ENCODE measurements at regions not wholly inside any gene's neighbourhood (a gene's known extent, or its start where the extent isn't known, plus 50 kb on each side); places are given as distances from the start of the nearest gene placed in this dataset.
A peak's percentile ranks its signal among the peaks of the same experiment; 100 is the strongest.

GRCh38 chr12:67540920-67541624 lies 107.5 kb upstream of the DYRK2 start:
- no peaks in the 10 kb centered on the region for H3K36me3 ChIP-seq (ENCODE audit: insufficient read depth, low read length)
- TF ChIP-seq EZH2 (IDR thresholded peaks at IDR 0.05; ENCODE audit: borderline replicate concordance, low read length) (no peak), CTCF (IDR thresholded peaks at IDR 0.05; ENCODE audit: low read length) (no peak)
- no peaks in the 10 kb centered on the region for H3F3A ChIP-seq (ENCODE audit: insufficient read depth, low read length)
- H3K9me3 ChIP-seq (ENCODE audit: low read length): no peaks in the 10 kb centered on the region
- H3K9ac ChIP-seq (ENCODE audit: low read length): no peak overlapping the region
- peak overlapping the region; percentile 11 for H3K27ac ChIP-seq (ENCODE audit: low read depth, low read length, poor library complexity, severe bottlenecking)
- H2AFZ ChIP-seq (ENCODE audit: low read length): no peak overlapping the region
- peak overlapping the region; percentile 42 for H3K4me2 ChIP-seq (ENCODE audit: low read length)
- peaks cover 13% of the 10 kb centered on the region for H3K4me1 ChIP-seq (ENCODE audit: insufficient read depth, low read length, severe bottlenecking)
- H3K4me3 ChIP-seq (ENCODE audit: low read depth, low read length, poor library complexity, severe bottlenecking): no peak overlapping the region
- H3K9me2 ChIP-seq (ENCODE audit: low read depth, low read length): no peaks in the 10 kb centered on the region
- no peaks in the 10 kb centered on the region for H3K27me3 ChIP-seq (ENCODE audit: insufficient read depth, low read length)
- no peaks in the 10 kb centered on the region for H3K79me2 ChIP-seq (ENCODE audit: insufficient read depth, low read length)
- H4K20me1 ChIP-seq (ENCODE audit: insufficient read depth, low read length): no peaks in the 10 kb centered on the region

GRCh38 chr12:67541625-67541991 lies 106.9 kb upstream of the DYRK2 start:
- Histone ChIP-seq H3K36me3 (ENCODE audit: insufficient read depth, low read length) (no peaks in the 10 kb centered on the region), H4K20me1 (ENCODE audit: insufficient read depth, low read length) (no peaks in the 10 kb centered on the region), H3K27me3 (ENCODE audit: insufficient read depth, low read length) (no peaks in the 10 kb centered on the region), H3K4me3 (ENCODE audit: low read depth, low read length, poor library complexity, severe bottlenecking) (no peak overlapping the region), H3K4me2 (ENCODE audit: low read length) (peak overlapping the region; percentile 42), H3K9me3 (ENCODE audit: low read length) (no peaks in the 10 kb centered on the region), H3K9me2 (ENCODE audit: low read depth, low read length) (no peaks in the 10 kb centered on the region), H3K4me1 (ENCODE audit: insufficient read depth, low read length, severe bottlenecking) (peaks cover 13% of the 10 kb centered on the region), H3K27ac (ENCODE audit: low read depth, low read length, poor library complexity, severe bottlenecking) (peak overlapping the region; percentile 11), H3K79me2 (ENCODE audit: insufficient read depth, low read length) (no peaks in the 10 kb centered on the region), H2AFZ (ENCODE audit: low read length) (no peak overlapping the region), H3K9ac (ENCODE audit: low read length) (no peak overlapping the region), H3F3A (ENCODE audit: insufficient read depth, low read length) (no peaks in the 10 kb centered on the region)
- no peak for TF ChIP-seq EZH2 (IDR thresholded peaks at IDR 0.05; ENCODE audit: borderline replicate concordance, low read length)
- no peak for TF ChIP-seq CTCF (IDR thresholded peaks at IDR 0.05; ENCODE audit: low read length)

GRCh38 chr12:67543021-67543770 lies 105.3 kb upstream of the DYRK2 start:
- Histone ChIP-seq H3K9me2 (ENCODE audit: low read depth, low read length) (no peaks in the 10 kb centered on the region), H3K4me2 (ENCODE audit: low read length) (no peak overlapping the region), H3K9ac (ENCODE audit: low read length) (no peak overlapping the region), H2AFZ (ENCODE audit: low read length) (no peak overlapping the region), H3K79me2 (ENCODE audit: insufficient read depth, low read length) (no peaks in the 10 kb centered on the region), H3K27me3 (ENCODE audit: insufficient read depth, low read length) (no peaks in the 10 kb centered on the region), H4K20me1 (ENCODE audit: insufficient read depth, low read length) (no peaks in the 10 kb centered on the region), H3K36me3 (ENCODE audit: insufficient read depth, low read length) (no peaks in the 10 kb centered on the region), H3K9me3 (ENCODE audit: low read length) (no peaks in the 10 kb centered on the region), H3K4me1 (ENCODE audit: insufficient read depth, low read length, severe bottlenecking) (peaks cover 13% of the 10 kb centered on the region), H3F3A (ENCODE audit: insufficient read depth, low read length) (no peaks in the 10 kb centered on the region), H3K4me3 (ENCODE audit: low read depth, low read length, poor library complexity, severe bottlenecking) (no peak overlapping the region), H3K27ac (ENCODE audit: low read depth, low read length, poor library complexity, severe bottlenecking) (no peak overlapping the region)
- TF ChIP-seq CTCF (IDR thresholded peaks at IDR 0.05; ENCODE audit: low read length) (no peak), EZH2 (IDR thresholded peaks at IDR 0.05; ENCODE audit: borderline replicate concordance, low read length) (no peak)
